PC-9 (cell line): ENCODE measurements at regions not wholly inside any gene's neighbourhood (a gene's known extent, or its start where the extent isn't known, plus 50 kb on each side); places are given as distances from the start of the nearest gene placed in this dataset.

Source experiments
- BruUV-seq: library from RNA; stranded (reverse); fragments of 400-500 nt; replicated peaks from 2 replicates; lab custom pipeline; 2021; lab: Mats Ljungman, UMichigan
- CTCF ChIA-PET: fragments of 300-600 bp; sonication (Branson Sonifier 250); formaldehyde crosslinking; loops from one replicate; lab custom pipeline; 2022; ENCODE audit warnings: antibody characterized with exemption; lab: Charles Lee
- POLR2A ChIA-PET: fragments of 300-600 bp; sonication (Branson Sonifier 250); formaldehyde crosslinking; loops from one replicate; lab custom pipeline; 2022; ENCODE audit warnings: antibody characterized with exemption; ENCODE audit not compliant: unreplicated experiment; lab: Charles Lee
- DNase-seq, 2 experiments: peaks; one replicate each; pipeline versions ENCODE4 v3.0.0 to v3.0.0-alpha.2; 2015 to 2022; ENCODE audit warnings: mixed read lengths in 1 of 2
- H2AFZ ChIP-seq: fragments of 200-600 bp; sonication (generic); 2 replicates; pipeline ENCODE4 v1.8.1; 2017; ENCODE audit warnings: antibody characterized with exemption
- H3F3A ChIP-seq: fragments of 200-600 bp; sonication (generic); 2 replicates; pipeline ENCODE4 v1.8.1; 2017; ENCODE audit warnings: antibody characterized with exemption, mild to moderate bottlenecking, low read depth; ENCODE audit not compliant: insufficient read depth
- H3K27ac ChIP-seq: fragments of 200-600 bp; sonication (generic); 2 replicates; pipeline ENCODE4 v1.6.1; 2016; ENCODE audit warnings: mixed run types
- H3K27me3 ChIP-seq: fragments of 200-600 bp; sonication (generic); 2 replicates; pipeline ENCODE4 v1.6.1; 2016; ENCODE audit warnings: low read depth, mixed run types; ENCODE audit not compliant: insufficient read depth
- H3K36me3 ChIP-seq: fragments of 200-600 bp; sonication (generic); 2 replicates; pipeline ENCODE4 v1.6.1; 2016; ENCODE audit warnings: low read depth, mixed run types
- H3K4me1 ChIP-seq: fragments of 200-600 bp; sonication (generic); replicated peaks from 2 replicates; pipeline ENCODE4 v1.6.1; 2016; ENCODE audit warnings: mixed run types; ENCODE audit not compliant: insufficient read depth
- H3K4me2 ChIP-seq: fragments of 200-600 bp; sonication (generic); 2 replicates; pipeline ENCODE4 v1.6.1; 2017; ENCODE audit warnings: mixed run types
- H3K4me3 ChIP-seq: fragments of 200-600 bp; sonication (generic); 2 replicates; pipeline ENCODE4 v1.6.1; 2016; ENCODE audit warnings: mixed run types
- H3K79me2 ChIP-seq: fragments of 200-600 bp; sonication (generic); 2 replicates; pipeline ENCODE4 v1.6.1; 2017; ENCODE audit warnings: low read depth, mixed run types
- H3K9me2 ChIP-seq: fragments of 200-600 bp; sonication (generic); 2 replicates; pipeline ENCODE4 v1.8.1; 2017; ENCODE audit warnings: mild to moderate bottlenecking; ENCODE audit not compliant: insufficient read depth
- H3K9me3 ChIP-seq: fragments of 200-600 bp; sonication (generic); 2 replicates; pipeline ENCODE4 v1.8.1; 2016; ENCODE audit warnings: low read depth; ENCODE audit not compliant: insufficient read depth
- H4K20me1 ChIP-seq: fragments of 200-600 bp; sonication (generic); 2 replicates; pipeline ENCODE4 v1.8.1; 2017; ENCODE audit not compliant: insufficient read depth
- CTCF ChIP-seq: fragments of 200-600 bp; sonication (generic); conservative IDR thresholded peaks from 2 replicates; pipeline ENCODE4 v1.6.1; 2017; ENCODE audit warnings: mixed run types, antibody characterized with exemption, mild to moderate bottlenecking, moderate library complexity
- EZH2 ChIP-seq: fragments of 200-600 bp; sonication (generic); IDR thresholded peaks from 2 replicates; pipeline ENCODE4 v1.8.0; 2017; ENCODE audit warnings: antibody characterized with exemption, low read depth
- intact Hi-C: fragments of 100-400 bp; cut with micrococcal nuclease; formaldehyde crosslinking; loops from one replicate; pipeline ENCODE4 v1.10.0; 2022; ENCODE audit not compliant: unreplicated experiment

GRCh38 chr4:165715211-165715610 lies 157.8 kb upstream of the TLL1 start:
- CTCF ChIA-PET = no interaction called here
- H3K27ac ChIP-seq = no peak overlapping the region
- H3F3A ChIP-seq = no peaks in the 10 kb centered on the region
- H2AFZ ChIP-seq = no peak overlapping the region
- POLR2A ChIA-PET = no interaction called here
- H3K9me3 ChIP-seq = no peaks in the 10 kb centered on the region
- H3K27me3 ChIP-seq = no peaks in the 10 kb centered on the region
- H3K4me1 ChIP-seq = peaks cover 5% of the 10 kb centered on the region; the same call in 1 of the 2 replicates
- BruUV-seq = no TSS peak
- no peak overlapping the region for H3K4me3 ChIP-seq
- no peaks in the 10 kb centered on the region for H3K9me2 ChIP-seq
- TF ChIP-seq EZH2 = no peak
- no peak for TF ChIP-seq CTCF
- no peaks in the 10 kb centered on the region for H4K20me1 ChIP-seq
- no peak overlapping the region for H3K4me2 ChIP-seq
- no peak for DNase-seq
- intact Hi-C loops = no loop called here
- H3K79me2 ChIP-seq = no peaks in the 10 kb centered on the region
- H3K36me3 ChIP-seq = no peaks in the 10 kb centered on the region

- no peak overlapping the region for H3K4me2 ChIP-seq
- no peaks in the 10 kb centered on the region for H3K9me3 ChIP-seq
- no peaks in the 10 kb centered on the region for H3K4me1 ChIP-seq
- no peaks in the 10 kb centered on the region for H3K27me3 ChIP-seq
- ChIA-PET CTCF (no interaction called here), POLR2A (no interaction called here)
- TF ChIP-seq CTCF = no peak
- TF ChIP-seq EZH2 = no peak
- no peak overlapping the region for H3K4me3 ChIP-seq
- no peaks in the 10 kb centered on the region for H3K36me3 ChIP-seq
- no peaks in the 10 kb centered on the region for H3K9me2 ChIP-seq
- no peaks in the 10 kb centered on the region for H3F3A ChIP-seq
- intact Hi-C loops = no loop called here
- no peak overlapping the region for H2AFZ ChIP-seq
- H4K20me1 ChIP-seq = no peaks in the 10 kb centered on the region
- no peak overlapping the region for H3K27ac ChIP-seq
- no peaks in the 10 kb centered on the region for H3K79me2 ChIP-seq
- BruUV-seq = no TSS peak
- DNase-seq = no peak
Observed at GRCh38 chr4:165715989-165716388, 157.0 kb upstream of the TLL1 start.

GRCh38 chr4:165716472-165716871 lies 156.6 kb upstream of the TLL1 start:
- Histone ChIP-seq H3K4me2 (no peak overlapping the region), H3K4me3 (no peak overlapping the region), H3K4me1 (no peaks in the 10 kb centered on the region), H3K9me3 (no peaks in the 10 kb centered on the region), H3K79me2 (no peaks in the 10 kb centered on the region), H3K36me3 (no peaks in the 10 kb centered on the region), H3K9me2 (no peaks in the 10 kb centered on the region), H3K27me3 (no peaks in the 10 kb centered on the region), H4K20me1 (no peaks in the 10 kb centered on the region), H3F3A (no peaks in the 10 kb centered on the region), H2AFZ (no peak overlapping the region), H3K27ac (no peak overlapping the region)
- POLR2A ChIA-PET = interaction anchor here (0.6 kb wide), 1 partner anchor 52 kb away, joined by 7 read pairs; no protein-coding TSS in a partner anchor
- BruUV-seq = no TSS peak
- CTCF ChIA-PET = no interaction called here
- DNase-seq = no peak
- intact Hi-C loops = no loop called here
- TF ChIP-seq EZH2 = no peak
- no peak for TF ChIP-seq CTCF
